M059J (cell line): ENCODE measurements at regions not wholly inside any gene's neighbourhood (a gene's known extent, or its start where the extent isn't known, plus 50 kb on each side); places are given as distances from the start of the nearest gene placed in this dataset.
"Not testable (repeated sequence)": the region's sequence is repeated elsewhere in the genome, so short reads cannot be mapped to it uniquely, and the experiment has no call there.

Experiments
- DNase-seq: peaks from one replicate; pipeline ENCODE4 v3.0.0-alpha.2; 2012; ENCODE audit warnings: low read depth

- no peak for DNase-seq
Measured at GRCh38 chr2:235399895-235400294, 93.9 kb upstream of the AGAP1 start.

- no peak for DNase-seq
Measured at GRCh38 chr2:235402422-235402821, 91.4 kb upstream of the AGAP1 start.

GRCh38 chr2:235405612-235406361 is 88.1 kb upstream of the AGAP1 start:
- no peak for DNase-seq

GRCh38 chr2:235406430-235406829 is 87.4 kb upstream of the AGAP1 start:
- DNase-seq: peak; percentile 30

GRCh38 chr2:235411905-235412485 is 81.8 kb upstream of the AGAP1 start:
- DNase-seq: no peak

GRCh38 chr2:235413064-235413463 is 80.8 kb upstream of the AGAP1 start:
- no peak for DNase-seq

GRCh38 chr2:235414422-235414821 is 79.4 kb upstream of the AGAP1 start:
- peak; percentile 37 for DNase-seq

- DNase-seq: peak; percentile 12
Measured at GRCh38 chr2:235416858-235417499, 76.9 kb upstream of the AGAP1 start.

GRCh38 chr2:235418918-235419317 is 74.9 kb upstream of the AGAP1 start:
- no peak for DNase-seq

GRCh38 chr2:235419996-235420395 is 73.8 kb upstream of the AGAP1 start:
- no peak for DNase-seq

GRCh38 chr2:235421618-235422017 is 72.2 kb upstream of the AGAP1 start:
- DNase-seq: no peak

GRCh38 chr2:235430366-235431083 is 63.3 kb upstream of the AGAP1 start:
- DNase-seq: no peak

GRCh38 chr2:235432741-235433520 is 60.9 kb upstream of the AGAP1 start:
- DNase-seq: peak; percentile 7

- peak; percentile 64 for DNase-seq
Measured at GRCh38 chr2:235433860-235434259, 60.0 kb upstream of the AGAP1 start.

GRCh38 chr2:235439959-235440662 is 53.7 kb upstream of the AGAP1 start:
- no peak for DNase-seq

GRCh38 chr2:235443580-235443979 is 50.3 kb upstream of the AGAP1 start:
- not testable (repeated sequence) for DNase-seq
